ENCODE measurements at regions not wholly inside any gene's neighbourhood (a gene's known extent, or its start where the extent isn't known, plus 50 kb on each side); places are given as distances from the start of the nearest gene placed in this dataset.

GRCh38 chr3:99319450-99319849 is 318.9 kb upstream of the COL8A1 start:
- TF ChIP-seq POLR2A (IDR thresholded peaks at IDR 0.05; ENCODE audit: low read depth, low read length), result no peak
- TF ChIP-seq POLR2AphosphoS5 (IDR thresholded peaks at IDR 0.05; ENCODE audit: low read depth, low read length), result no peak
- no peak for TF ChIP-seq TAF1 (IDR thresholded peaks at IDR 0.05; ENCODE audit: low read depth, low read length)
- no peak for TF ChIP-seq SPI1 (IDR thresholded peaks at IDR 0.05; ENCODE audit: low read depth, low read length)
- no peak for TF ChIP-seq POU2F2 (IDR thresholded peaks at IDR 0.05; ENCODE audit: low read depth, low read length)
